CD14-positive monocyte (primary cell): ENCODE measurements at regions not wholly inside any gene's neighbourhood (a gene's known extent, or its start where the extent isn't known, plus 50 kb on each side); places are given as distances from the start of the nearest gene placed in this dataset.

Experiments used
- DNase-seq, 3 donors: peaks; one replicate each; pipeline ENCODE4 v3.0.0-alpha.2; 2011 to 2022
- H2AFZ ChIP-seq: 2 replicates; pipeline ENCODE4 v1.6.0; 2012; ENCODE audit warnings: mild to moderate bottlenecking, low read depth, low read length, inconsistent platforms; ENCODE audit not compliant: insufficient read depth, poor library complexity, severe bottlenecking
- H3K27ac ChIP-seq, 2 donors: 1 replicate in 1 of 2; 2 replicates in 1 of 2; pipeline ENCODE4 v1.5.1; 2012 to 2013; ENCODE audit warnings: low read length in 2 of 2, control low read depth in 1 of 2, inconsistent platforms in 1 of 2, low read depth in 1 of 2, mild to moderate bottlenecking in 1 of 2
- H3K27me3 ChIP-seq, 2 donors: one replicate each; pipeline versions ENCODE4 v1.6.0 to v1.6.1; 2011 to 2013; ENCODE audit warnings: low read length in 2 of 2; ENCODE audit not compliant: control insufficient read depth in 2 of 2, insufficient read depth in 2 of 2
- H3K36me3 ChIP-seq, 2 donors: replicated peaks in 1 of 2; 1 replicate in 1 of 2; 2 replicates in 1 of 2; pipeline versions ENCODE4 v1.5.1 to v1.6.1; 2012 to 2013; ENCODE audit warnings: low read length in 2 of 2, control low read depth in 1 of 2, inconsistent platforms in 1 of 2, mild to moderate bottlenecking in 1 of 2; ENCODE audit not compliant: insufficient read depth in 2 of 2, control insufficient read depth in 1 of 2
- H3K4me1 ChIP-seq, 2 donors: 1 replicate in 1 of 2; 2 replicates in 1 of 2; pipeline versions ENCODE4 v1.5.1 to v1.6.1; 2012 to 2013; ENCODE audit warnings: low read length in 2 of 2, control low read depth in 1 of 2, inconsistent platforms in 1 of 2, mild to moderate bottlenecking in 1 of 2, moderate library complexity in 1 of 2; ENCODE audit not compliant: insufficient read depth in 2 of 2, control insufficient read depth in 1 of 2
- H3K4me2 ChIP-seq: replicated peaks from 2 replicates; pipeline ENCODE3; 2012; ENCODE audit warnings: low read length, moderate library complexity, mild to moderate bottlenecking; ENCODE audit not compliant: poor library complexity, severe bottlenecking; ENCODE audit errors: extremely low read depth
- H3K4me3 ChIP-seq, 3 experiments: fragments of 200-600 bp in 1 of 3; sonication (generic) in 1 of 3; replicated peaks in 1 of 3; 1 replicate in 2 of 3; 2 replicates in 1 of 3; pipeline ENCODE4 v1.5.1; 2011 to 2013; ENCODE audit warnings: low read length in 3 of 3, mild to moderate bottlenecking in 3 of 3, control low read depth in 2 of 3, low read depth in 2 of 3, inconsistent platforms in 1 of 3, moderate library complexity in 1 of 3
- H3K79me2 ChIP-seq: 2 replicates; pipeline ENCODE4 v1.6.0; 2012; ENCODE audit warnings: mild to moderate bottlenecking, control low read depth, inconsistent platforms, low read length, moderate library complexity; ENCODE audit not compliant: insufficient read depth
- H3K9ac ChIP-seq: 2 replicates; pipeline ENCODE4 v1.6.0; 2017; ENCODE audit warnings: low read length, mild to moderate bottlenecking; ENCODE audit not compliant: insufficient read depth, poor library complexity, severe bottlenecking
- H3K9me3 ChIP-seq, 2 donors: replicated peaks in 1 of 2; 1 replicate in 1 of 2; 2 replicates in 1 of 2; pipeline versions ENCODE4 v1.5.1 to v1.6.1; 2012 to 2013; ENCODE audit warnings: low read length in 2 of 2, control low read depth in 1 of 2; ENCODE audit not compliant: control insufficient read depth in 1 of 2, insufficient read depth in 1 of 2
- H4K20me1 ChIP-seq: 2 replicates; pipeline ENCODE4 v1.6.0; 2012; ENCODE audit warnings: mild to moderate bottlenecking, low read length, control low read depth, moderate library complexity; ENCODE audit not compliant: insufficient read depth
- H3K27ac Mint-ChIP-seq, 7 donors: one replicate each; pipeline ENCODE4 v1.8.0; 2020; ENCODE audit warnings: mild to moderate bottlenecking in 7 of 7, mixed read lengths in 7 of 7, moderate library complexity in 6 of 7, inconsistent platforms in 2 of 7
- H3K27me3 Mint-ChIP-seq, 3 donors: one replicate each; pipeline ENCODE4 v1.8.0; 2021 to 2022; ENCODE audit warnings: low read depth in 3 of 3, mild to moderate bottlenecking in 3 of 3, mixed read lengths in 3 of 3, moderate library complexity in 3 of 3, inconsistent platforms in 1 of 3
- H3K36me3 Mint-ChIP-seq, 2 donors: one replicate each; pipeline ENCODE4 v1.8.0; 2020; ENCODE audit warnings: mixed read lengths in 2 of 2, inconsistent platforms in 1 of 2, mild to moderate bottlenecking in 1 of 2
- H3K4me1 Mint-ChIP-seq: one replicate; pipeline ENCODE4 v1.8.0; 2020; ENCODE audit warnings: mild to moderate bottlenecking, mixed read lengths
- H3K4me3 Mint-ChIP-seq, 2 donors: one replicate each; pipeline ENCODE4 v1.8.0; 2020; ENCODE audit warnings: mild to moderate bottlenecking in 2 of 2, mixed read lengths in 2 of 2, moderate library complexity in 1 of 2
- H3K9me3 Mint-ChIP-seq, 7 donors: one replicate each; pipeline ENCODE4 v1.8.0; 2020 to 2022; ENCODE audit warnings: mixed read lengths in 7 of 7, mild to moderate bottlenecking in 6 of 7, moderate library complexity in 6 of 7, inconsistent platforms in 2 of 7
- CTCF ChIP-seq: fragments of 200-600 bp; IDR thresholded peaks from one replicate; pipeline ENCODE4 v1.8.0; 2022; ENCODE audit warnings: antibody characterized with exemption, mild to moderate bottlenecking
- WGBS: methylation state at CpG from one replicate; pipeline ENCODE4 v1.1.5; 2013; ENCODE audit warnings: missing lambda C conversion rate; ENCODE audit not compliant: insufficient coverage; 5-methylcytosine and 5-hydroxymethylcytosine counted together
- intact Hi-C, 2 donors: fragments of 100-400 bp; cut with micrococcal nuclease; formaldehyde crosslinking; loops; one replicate each; pipeline versions ENCODE4 v1.15.0 to v1.15.1; 2023

- H3K36me3 Mint-ChIP-seq, result no peaks in the 10 kb centered on the region
- no CpG with 5 or more reads among the region's 3 CpGs for WGBS
- H3K9me3 ChIP-seq, result no peaks in the 10 kb centered on the region
- no peaks in the 10 kb centered on the region for H4K20me1 ChIP-seq
- no peaks in the 10 kb centered on the region for H3K27me3 Mint-ChIP-seq
- peaks cover 8% of the 10 kb centered on the region for H3K4me1 Mint-ChIP-seq
- no peaks in the 10 kb centered on the region for H3K79me2 ChIP-seq
- H2AFZ ChIP-seq, result no peak overlapping the region
- no peak overlapping the region for H3K9ac ChIP-seq
- no peak overlapping the region for H3K27ac ChIP-seq
- no peak for DNase-seq
- intact Hi-C loops, result no loop called here
- H3K4me3 ChIP-seq, result no peak overlapping the region
- H3K4me1 ChIP-seq, result peaks cover 0 to 9% of the 10 kb centered on the region in 2 donors
- TF ChIP-seq CTCF, result no peak
- no peak overlapping the region for H3K4me2 ChIP-seq
- H3K36me3 ChIP-seq, result no peaks in the 10 kb centered on the region
- peaks cover 0 to 1% (median 0%) of the 10 kb centered on the region in 7 donors for H3K9me3 Mint-ChIP-seq
- no peak overlapping the region for H3K27ac Mint-ChIP-seq
- no peak overlapping the region for H3K4me3 Mint-ChIP-seq
- no peaks in the 10 kb centered on the region for H3K27me3 ChIP-seq
Measured at GRCh38 chr5:60510049-60510448, 189.9 kb downstream of the DEPDC1B start.

- peaks cover 0 to 7% of the 10 kb centered on the region in 2 donors for H3K4me1 ChIP-seq
- no peak overlapping the region for H3K9ac ChIP-seq
- H3K79me2 ChIP-seq, result no peaks in the 10 kb centered on the region
- no peaks in the 10 kb centered on the region for H3K9me3 ChIP-seq
- Mint-ChIP-seq H3K4me1 (peaks cover 6% of the 10 kb centered on the region), H3K4me3 (no peak overlapping the region), H3K27me3 (no peaks in the 10 kb centered on the region), H3K36me3 (no peaks in the 10 kb centered on the region), H3K27ac (no peak overlapping the region), H3K9me3 (peaks cover 0 to 1% (median 0%) of the 10 kb centered on the region in 7 donors)
- 89% methylated on average over 1 of the region's 2 CpGs for WGBS
- no peak for TF ChIP-seq CTCF
- intact Hi-C loops, result no loop called here
- H2AFZ ChIP-seq, result no peak overlapping the region
- H3K27me3 ChIP-seq, result no peaks in the 10 kb centered on the region
- DNase-seq, result no peak
- H4K20me1 ChIP-seq, result no peaks in the 10 kb centered on the region
- no peak overlapping the region for H3K27ac ChIP-seq
- H3K4me2 ChIP-seq, result no peak overlapping the region
- no peaks in the 10 kb centered on the region for H3K36me3 ChIP-seq
- no peak overlapping the region for H3K4me3 ChIP-seq
Measured at GRCh38 chr5:60509519-60509918, 190.4 kb downstream of the DEPDC1B start.
